ENCODE measurements at regions not wholly inside any gene's neighbourhood (a gene's known extent, or its start where the extent isn't known, plus 50 kb on each side); places are given as distances from the start of the nearest gene placed in this dataset.

DNA sequence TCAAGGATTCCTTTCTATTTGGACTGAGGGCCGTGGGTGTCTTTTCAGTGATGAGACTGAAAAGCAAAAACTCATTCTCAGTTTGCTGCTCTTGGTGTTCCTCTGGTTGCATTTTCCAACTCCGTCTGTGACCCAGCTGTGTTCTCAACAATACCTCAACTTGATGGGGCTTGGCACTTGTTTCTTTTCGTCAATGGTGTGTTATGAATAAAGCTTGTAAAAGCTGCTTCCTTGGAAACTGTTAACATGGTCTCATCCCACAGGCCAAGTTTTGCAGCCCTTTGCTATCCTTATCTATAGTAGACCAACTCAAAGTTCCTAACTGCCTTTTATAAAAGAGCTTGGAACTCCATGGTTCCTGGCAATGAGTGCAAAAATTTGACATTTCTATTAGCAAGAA lies 142.5 kb upstream of the UBE2E1 start:
- no peak for DNase-seq

DNA sequence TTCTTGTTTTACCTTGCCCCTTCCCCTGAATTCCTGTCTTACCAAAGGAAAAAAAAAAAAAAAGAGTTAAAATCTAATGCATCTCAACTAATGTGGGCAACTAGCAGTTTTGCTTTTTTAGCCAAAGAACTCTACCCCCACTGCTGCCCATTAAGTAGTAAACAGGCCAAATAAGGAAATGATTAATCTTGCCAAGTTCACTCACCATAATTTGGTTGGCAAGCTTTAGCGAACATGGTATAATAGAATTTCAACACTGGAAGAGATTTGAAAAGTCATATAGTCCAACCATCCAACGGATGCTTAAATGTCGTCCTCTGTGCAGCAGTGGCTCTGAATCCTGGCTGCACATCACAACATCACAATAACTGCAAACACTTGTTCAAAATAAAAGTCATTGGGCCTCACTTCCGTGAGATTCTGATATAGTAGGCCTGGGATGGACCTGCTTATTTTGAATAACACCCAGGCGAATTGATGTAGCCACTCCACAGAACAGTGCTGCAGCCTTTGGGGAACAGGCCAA lies 142.0 kb upstream of the UBE2E1 start:
- intact Hi-C loops (cut with DNase I), result no loop called here
- no peak for DNase-seq

More for the DNA sequence above, 142.5 kb upstream of the UBE2E1 start:
- intact Hi-C loops (cut with DNase I), result no loop called here

DNA sequence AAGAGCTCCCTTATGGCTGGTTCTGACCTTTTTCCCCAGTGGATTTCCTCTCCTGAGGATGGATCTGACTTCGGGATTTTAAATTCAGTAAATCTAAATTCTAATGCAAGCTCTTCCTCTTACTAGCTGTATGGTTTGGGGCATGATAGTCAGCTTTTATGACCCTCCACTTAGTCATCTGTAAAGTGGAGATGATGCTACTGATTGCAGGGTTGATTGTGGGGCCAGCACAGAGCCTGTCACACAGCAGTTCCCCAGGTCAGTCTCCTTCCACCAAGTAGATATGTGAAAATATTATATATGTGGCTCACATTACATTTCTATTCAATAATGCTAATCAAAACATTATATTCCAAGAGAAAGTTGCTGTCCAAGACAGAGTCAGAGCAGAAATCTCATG lies 141.3 kb upstream of the UBE2E1 start:
- intact Hi-C loops (cut with DNase I), result no loop called here
- DNase-seq, result no peak

DNA sequence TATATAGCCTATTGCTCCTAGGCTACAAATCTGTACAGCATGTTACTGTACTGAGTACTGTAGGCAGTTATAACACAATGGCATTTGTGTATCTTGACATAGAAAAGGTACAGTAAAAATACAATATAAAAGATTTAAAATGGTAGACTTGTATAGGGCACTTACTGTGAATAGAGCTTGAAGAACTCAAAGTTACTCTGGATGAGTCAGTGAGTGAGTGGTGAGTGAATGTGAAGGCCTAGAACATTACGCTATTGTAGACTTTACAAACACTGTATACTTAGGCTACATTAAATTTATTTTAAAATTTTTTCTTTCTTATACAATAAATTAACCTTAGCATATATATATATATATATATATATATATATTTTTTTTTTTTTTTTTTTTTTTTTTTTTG lies 140.0 kb upstream of the UBE2E1 start:
- DNase-seq, result no peak
- intact Hi-C loops (cut with DNase I), result no loop called here

DNA sequence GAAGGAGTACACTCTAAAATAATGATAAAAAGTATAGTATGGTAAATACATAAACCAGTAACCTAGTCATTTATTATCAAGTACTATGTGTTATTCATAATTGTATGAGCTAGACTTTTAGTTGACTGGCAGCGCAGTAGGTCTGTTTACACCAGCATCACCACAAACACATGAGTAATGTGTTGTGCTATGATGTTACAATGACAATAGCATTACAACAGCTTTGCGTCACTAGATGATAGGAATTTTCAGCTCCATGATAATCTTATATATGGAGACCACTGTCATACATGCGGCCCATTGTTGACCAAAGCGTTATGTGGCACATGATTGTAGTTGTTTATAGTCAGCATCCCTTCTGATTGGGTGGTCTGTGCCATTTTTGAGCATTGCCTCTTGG lies 138.9 kb upstream of the UBE2E1 start:
- intact Hi-C loops (cut with DNase I), result no loop called here

DNA sequence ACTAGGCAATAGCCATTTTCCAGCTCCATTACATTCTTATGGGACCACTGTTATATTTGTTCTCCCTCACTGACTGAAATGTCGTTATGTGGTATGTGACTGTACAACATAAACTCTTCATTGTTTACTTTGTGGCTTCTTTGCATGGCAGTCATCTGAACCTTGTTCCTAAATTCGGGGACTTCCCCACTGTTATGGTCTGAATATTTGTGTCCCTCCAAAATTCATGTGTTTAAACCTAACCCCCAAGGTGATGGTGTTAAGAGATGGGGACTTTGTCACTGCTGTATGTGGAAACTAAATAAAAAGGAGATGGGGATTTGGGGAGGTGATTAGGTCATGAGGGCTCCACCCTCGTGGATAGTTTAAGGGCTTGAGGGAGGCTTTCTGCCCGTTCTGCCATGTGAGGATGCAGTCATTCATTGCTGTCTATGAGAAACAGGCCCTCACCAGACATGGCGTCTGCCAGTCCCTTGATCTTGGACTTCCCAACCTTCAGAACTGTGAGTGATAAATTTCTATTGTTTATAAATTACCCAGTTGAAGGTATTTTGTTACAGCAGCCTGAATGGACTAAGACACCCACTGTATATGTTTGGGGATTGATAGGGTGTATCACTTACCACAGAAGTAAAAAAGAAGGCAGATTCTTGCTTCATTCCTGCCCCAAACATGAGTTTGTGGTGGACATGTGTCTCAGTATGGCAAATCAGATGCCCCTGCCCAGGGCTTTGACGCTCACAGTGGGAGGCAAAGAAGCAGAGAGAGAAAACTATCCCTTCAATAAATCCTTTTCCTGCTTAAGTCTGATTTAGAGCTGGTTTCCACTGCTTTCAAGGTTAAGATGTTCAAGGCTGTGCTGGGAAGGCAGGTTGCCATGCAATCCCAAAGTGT lies 138.0 kb upstream of the UBE2E1 start:
- DNase-seq, result no peak
- intact Hi-C loops (cut with DNase I), result no loop called here

More for the DNA sequence above, 138.9 kb upstream of the UBE2E1 start:
- DNase-seq, result no peak

DNA sequence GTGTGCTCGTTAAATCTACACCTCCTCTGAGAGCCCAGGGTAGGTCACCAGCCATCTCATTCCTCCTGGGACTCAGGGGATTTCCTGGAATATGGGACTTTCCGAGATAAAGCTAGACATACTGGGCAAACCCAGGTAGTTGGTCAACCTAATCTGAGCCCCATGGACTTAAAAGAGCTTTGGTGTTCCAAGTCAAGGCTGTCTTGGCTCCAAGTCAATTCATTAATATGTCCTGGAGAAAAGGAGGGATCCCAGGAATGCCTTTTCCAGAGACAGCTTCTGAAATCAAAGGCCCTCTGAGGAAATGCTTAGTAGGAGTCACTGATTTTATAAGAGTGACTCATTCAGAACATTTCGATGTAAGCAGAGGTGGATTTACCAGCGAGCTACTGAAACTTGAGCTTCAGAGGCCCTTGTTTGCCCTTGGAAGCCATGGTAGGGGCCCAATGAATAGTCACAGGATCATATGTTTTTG lies 137.3 kb upstream of the UBE2E1 start:
- peak in 1 of 42 donors; percentile 29 for DNase-seq
- intact Hi-C loops (cut with DNase I), result no loop called here

DNA sequence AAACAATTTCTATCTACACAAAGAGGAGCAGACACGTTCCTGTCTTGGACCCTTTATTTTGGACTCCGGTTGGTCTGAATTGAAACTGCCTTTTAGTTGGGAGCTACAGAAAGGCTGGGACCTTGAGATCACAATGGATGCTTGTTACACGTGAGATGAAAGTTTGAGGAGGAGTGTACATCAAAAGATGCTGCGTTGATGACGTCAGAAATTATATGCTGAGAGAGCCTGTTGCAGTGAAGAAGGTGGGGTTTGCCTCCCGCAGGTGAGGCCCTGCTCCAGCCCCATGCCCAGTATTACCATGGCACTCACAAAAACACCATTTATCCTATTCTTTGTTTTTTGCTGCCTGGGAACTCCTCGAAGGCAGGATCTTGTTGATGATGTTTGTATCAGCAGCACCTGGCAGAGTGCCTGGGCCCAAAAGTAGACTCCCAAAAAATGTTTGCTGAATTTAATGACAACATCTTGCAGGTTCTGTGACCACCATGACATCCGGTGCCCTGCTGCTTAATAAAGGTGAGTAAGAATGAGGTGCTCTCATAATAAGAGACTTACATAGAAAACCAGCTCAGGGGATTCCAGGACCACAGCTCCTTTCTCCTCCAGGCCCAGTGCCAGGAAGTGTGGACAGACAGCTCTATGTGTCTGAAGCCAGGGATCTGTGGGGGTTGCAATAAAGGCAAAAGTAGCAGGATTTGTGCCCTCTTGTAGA lies 136.1 kb upstream of the UBE2E1 start:
- DNase-seq, result no peak
- intact Hi-C loops (cut with DNase I), result no loop called here

DNA sequence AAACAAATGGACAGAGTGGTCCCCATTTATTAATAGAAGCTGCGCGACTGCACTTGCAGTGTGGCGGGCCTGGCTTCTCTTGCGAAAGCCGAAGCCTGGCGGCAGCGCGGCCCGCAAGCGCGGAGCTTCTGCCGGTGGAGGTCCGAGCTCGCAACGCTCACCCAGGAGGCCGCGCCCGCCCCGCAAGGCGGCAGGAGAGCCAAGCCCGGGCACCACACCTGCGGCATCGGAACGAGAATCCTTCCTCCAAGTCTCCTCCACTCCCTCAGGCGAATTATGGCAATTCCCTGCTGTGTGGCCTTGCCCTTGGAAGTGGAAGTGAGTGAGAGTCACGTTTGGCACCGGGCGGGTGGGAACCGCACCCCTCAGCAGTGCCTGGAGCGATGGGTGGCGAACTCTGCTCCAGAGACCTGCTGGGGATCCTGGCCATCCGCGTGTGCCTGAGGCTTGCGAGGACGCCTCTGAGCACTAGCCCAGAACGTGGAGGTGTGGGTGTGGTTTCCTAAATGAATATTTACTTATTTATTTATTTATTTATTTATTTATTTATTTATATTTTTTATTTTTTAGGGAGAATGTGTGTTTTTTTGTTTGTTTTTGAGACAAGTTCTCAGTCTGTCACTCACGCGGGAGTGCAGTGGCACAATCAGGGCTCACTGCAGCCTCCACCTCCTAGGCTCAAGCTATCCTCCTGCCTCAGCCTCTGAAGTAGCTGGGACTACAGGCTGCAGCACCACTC lies 133.7 kb upstream of the UBE2E1 start:
- intact Hi-C loops (cut with DNase I), result no loop called here
- peak in 23 of 42 donors; percentile 13 to 60 (median 25) for DNase-seq

DNA sequence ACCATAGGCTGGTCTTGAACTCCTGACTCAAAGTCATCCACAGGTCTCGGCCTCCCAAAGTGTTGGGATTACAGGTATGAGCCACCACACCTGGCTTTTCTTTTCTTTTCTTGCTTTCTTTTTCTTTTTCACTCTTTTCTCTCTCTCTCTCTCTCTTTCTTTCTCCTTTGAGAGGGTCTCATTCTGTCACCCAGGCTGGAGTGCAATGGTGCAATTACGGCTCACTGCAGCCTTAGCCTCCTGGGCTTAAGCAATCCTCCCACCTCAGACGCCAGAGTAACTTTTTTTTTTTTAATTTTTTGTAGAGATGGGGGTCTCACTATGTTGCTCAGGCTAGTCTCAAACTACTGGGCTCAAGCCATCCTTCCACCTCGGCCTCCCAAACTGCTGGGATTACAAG lies 133.1 kb upstream of the UBE2E1 start:
- intact Hi-C loops (cut with DNase I), result no loop called here
- no peak for DNase-seq

DNA sequence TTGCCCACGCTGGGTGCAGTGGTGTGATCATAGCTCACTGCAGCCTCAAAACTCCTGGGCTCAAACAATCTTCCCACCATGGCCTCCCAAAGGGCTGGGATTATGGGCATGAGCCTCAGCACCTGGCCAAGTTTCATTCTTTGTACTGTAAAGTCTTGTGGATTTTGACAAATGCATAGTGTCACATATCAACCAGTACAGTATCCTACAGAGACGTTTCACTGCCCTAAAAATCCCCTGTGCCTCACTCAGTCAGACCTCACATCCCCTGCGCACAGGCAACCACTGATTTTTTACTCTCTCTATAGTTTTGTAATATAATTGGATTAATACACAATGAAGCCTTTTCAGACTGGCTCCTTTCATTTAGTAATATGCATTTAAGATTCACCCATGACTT lies 130.7 kb upstream of the UBE2E1 start:
- DNase-seq, result no peak
- intact Hi-C loops (cut with DNase I), result no loop called here

DNA sequence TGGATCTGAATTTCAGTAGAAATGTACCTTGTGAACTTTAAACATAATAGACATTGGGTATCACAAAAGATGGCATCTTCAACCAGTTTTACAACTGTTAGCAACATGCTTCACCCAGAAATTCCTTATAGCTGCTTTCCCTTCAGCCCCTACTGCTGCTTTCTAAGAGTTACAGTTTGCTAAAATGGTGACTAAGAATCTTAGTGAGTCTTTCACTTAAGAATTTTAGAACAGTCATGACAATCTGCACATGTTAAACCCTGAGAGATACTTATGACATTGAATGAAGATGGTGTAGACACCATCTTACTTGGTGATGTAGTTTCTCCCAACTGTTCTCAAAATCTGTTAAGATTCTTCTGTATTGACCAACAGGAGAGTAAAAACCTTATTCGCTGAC lies 129.7 kb upstream of the UBE2E1 start:
- DNase-seq, result no peak
- intact Hi-C loops (cut with DNase I), result no loop called here

DNA sequence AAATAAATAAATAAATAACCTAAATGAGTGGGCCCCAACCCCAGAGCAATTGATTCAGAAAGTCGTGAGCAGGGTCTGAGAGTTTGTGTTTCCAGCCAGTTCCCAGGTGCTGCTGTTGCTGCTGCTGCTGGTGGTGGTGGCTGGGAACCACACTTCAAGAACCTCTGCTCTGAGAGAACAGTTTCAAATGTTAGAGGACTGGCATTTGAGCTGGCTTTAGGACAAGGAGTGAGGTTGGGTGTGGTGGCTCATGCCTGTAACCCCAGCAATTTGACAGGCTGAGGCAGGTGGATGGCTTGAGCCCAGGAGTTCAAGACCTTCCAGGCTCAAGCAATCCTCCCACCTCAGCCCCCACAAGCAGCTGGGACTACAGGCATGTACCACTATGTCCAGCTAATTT lies 123.1 kb upstream of the UBE2E1 start:
- no peak for DNase-seq
- intact Hi-C loops (cut with DNase I), result no loop called here

DNA sequence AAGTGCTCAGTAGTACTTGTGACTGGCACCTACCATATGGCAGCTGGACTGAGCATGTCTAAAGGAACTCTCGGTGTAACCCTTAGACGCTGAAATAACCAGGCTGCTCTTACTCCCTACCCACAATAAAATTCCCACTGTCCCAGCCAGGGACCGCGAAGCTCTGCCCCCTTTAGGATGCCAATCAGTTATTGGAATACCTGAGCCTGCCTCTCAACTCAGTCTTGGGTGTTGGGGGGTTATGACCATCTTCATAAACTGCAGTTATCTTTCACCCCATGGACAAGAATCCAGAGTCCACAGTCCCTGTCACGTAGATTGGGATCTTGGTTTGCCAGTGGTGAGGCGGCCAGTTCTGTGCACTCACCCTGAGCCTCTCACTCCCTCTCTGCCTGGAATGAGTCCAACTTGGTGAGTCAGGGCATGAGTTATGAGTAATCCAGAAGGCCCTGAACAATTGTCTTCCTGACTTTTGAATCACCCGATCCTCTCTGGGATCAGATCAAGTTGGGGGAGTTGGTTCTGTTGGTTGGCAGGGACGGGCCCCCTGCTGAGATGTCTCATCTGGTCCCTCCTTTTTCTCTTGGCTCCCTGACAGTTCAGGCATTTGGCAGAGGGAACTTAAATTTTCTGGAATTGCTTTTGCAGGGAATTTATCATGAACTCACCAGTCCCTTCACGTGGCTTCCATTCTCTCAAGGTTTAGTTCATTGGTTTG lies 120.1 kb upstream of the UBE2E1 start:
- intact Hi-C loops (cut with DNase I), result no loop called here
- peak in 35 of 42 donors; percentile 15 to 86 (median 57) for DNase-seq

DNA sequence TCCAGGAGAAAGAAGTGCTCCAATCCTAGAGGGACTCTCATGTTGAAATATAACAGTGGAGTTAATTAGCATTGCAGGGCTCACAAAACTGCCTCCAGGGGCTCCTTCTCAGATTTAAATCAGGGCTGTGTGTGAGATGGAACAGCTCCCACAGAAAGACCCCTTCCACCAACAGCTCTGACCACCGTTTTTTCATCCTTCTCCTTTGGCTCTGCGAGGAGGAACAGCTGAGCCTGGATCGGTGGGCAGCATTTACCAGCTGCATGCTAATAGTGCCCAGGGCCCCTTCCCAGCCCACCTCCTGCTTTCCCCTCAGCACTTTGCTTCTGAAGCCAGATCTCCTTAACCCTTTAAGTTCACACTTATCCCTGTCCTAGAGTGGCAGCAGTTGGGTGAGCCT lies 119.2 kb upstream of the UBE2E1 start:
- DNase-seq, result no peak
- intact Hi-C loops (cut with DNase I), result no loop called here

DNA sequence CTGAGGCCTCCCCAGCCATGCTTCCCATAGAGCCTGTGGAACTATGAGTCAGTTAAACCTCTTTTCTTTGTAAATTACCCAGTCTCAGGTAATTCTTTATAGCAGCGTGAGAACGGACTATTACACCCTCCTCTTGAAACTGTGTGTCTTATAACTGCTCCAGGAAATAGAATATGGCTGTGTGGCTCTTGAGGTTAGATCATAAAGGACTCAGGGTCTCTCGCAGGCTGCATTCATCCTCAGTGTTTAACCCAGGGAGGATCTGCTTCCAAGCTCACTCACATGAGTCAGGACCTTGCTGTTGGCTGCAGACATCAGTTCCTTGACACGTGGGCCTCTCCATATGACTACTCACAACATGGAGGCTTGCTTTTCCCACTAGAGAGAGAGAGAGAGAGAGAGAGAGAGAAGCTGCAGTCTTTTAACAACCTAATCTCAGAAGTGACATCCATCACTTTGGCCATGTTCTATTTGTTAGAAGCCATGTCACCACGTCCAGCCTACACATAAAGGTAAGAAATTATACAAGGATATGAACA lies 114.3 kb upstream of the UBE2E1 start:
- no peak for DNase-seq
- intact Hi-C loops (cut with DNase I), result no loop called here

DNA sequence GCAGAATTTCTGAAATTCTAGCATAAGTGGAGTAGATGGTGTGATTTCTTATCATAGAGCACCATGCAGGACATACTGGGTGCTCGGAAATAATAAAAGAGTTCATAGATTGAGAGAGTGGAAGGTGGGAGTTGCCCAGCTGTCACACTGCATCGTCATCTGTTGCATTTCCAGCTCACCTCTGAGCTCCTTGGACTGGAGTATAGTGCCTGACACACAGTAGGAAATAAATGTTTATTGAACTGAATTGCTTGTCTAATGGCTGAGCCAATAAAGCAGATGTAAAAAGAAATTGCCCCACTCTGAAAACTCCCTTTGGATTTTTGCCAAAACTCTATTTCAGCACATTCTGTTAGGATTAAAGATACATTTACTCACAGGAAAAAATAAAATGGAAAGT lies 108.9 kb upstream of the UBE2E1 start:
- no peak for DNase-seq
- intact Hi-C loops (cut with DNase I), result no loop called here

DNA sequence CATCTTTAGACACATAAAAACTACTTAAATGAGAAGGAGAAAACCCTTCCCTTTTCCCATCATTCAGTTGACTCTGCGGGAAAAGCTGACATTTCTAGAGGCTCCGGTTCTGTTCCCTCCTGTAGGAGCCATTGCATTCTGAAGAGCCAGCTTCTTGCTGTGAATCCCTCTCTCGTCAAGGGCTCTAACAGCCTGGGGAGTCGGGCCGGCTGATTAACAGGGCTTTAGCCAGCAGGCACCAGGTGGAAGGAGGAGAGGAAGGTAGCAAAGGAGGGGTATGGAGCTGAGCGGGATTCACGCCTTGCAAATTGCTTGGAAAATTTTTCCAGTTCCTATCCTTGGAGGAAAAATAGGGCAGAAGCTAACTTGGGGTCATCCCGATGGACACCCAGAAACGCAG lies 108.3 kb upstream of the UBE2E1 start:
- intact Hi-C loops (cut with DNase I), result no loop called here
- DNase-seq, result no peak
